Non-pigmented ciliary epithelial cell (primary cell): ENCODE measurements at regions not wholly inside any gene's neighbourhood (a gene's known extent, or its start where the extent isn't known, plus 50 kb on each side); places are given as distances from the start of the nearest gene placed in this dataset.

Source experiments
- DNase-seq: peaks from one replicate; pipeline ENCODE4 v3.0.0-alpha.2; 2010; ENCODE audit warnings: low read depth

DNA sequence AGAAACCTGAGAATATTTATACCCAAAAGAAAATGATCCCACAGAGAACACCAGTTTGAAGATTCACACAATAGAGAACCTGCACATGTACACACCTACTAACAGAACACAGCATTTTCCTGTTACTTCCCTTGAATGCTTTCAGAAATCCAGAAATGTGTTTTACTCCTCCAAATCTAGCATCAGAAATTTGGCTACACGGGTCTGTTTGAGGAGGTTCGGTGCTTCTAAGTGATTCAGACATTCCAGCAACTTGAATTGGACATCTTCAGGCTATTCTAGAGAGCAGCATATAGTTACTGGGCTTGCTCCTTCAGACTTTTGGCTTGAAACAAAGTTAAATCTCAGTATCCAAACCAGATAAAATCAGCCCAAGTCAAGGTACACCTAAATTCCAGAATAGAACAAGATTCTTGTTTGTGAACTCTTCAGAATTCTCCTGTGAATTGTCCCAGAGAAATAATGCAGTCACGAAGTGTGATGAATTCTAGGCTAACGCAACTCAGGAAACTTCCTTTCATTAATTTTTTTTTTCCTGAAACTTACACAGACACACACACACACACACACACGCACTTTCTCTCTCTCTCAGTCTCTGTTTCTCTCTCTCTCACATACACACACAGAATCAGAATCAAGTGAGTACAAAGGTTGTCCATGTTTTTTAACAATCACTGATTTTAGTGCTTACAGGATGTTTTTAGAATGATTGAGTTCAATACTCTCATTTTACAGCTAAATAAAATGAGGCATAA lies 278.4 kb upstream of the SNX7 start:
- no peak for DNase-seq

DNA sequence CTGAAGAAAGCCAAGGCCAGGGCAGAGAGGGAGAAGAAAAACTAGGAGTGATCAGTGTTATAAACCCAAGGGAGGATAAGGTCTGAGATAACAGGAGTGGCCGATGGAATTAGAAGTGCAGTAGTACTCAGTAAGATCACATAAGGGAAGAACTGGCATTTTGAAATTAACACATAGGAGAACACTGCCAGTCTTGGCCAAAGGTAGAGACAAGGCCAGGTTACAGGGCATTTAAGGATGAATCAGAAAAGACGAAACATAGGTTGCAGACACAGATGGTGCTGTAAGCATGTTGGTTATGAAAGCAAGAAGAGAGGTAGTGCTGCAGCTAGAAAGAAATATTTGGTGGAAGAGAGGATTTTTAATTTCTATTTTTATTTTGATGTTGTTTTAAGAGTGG lies 278.9 kb upstream of the SNX7 start:
- DNase-seq: no peak

- DNase-seq: no peak
Observed at GRCh38 chr1:98374098-98374497, 287.4 kb upstream of the SNX7 start.

- no peak for DNase-seq
Observed at GRCh38 chr1:98373056-98373455, 288.5 kb upstream of the SNX7 start.

DNA sequence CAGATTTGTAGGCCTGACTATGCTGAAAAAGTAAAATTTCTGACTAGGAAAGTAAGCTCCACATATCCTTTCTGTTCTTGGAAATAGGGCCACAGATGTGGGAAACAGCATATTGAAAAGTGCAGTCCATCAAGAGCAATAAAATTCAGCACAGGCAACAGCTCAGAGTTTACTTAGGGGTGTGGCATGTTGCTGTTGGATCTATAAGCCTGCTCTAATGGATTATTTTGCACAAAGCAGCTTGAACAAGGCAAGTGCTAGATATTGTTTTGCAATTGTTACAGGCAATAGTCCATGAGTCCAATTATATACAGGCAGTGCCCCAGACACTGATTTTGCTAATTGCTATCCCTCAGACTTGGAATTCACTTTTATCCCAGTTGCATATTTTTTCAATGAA lies 289.8 kb upstream of the SNX7 start:
- DNase-seq: no peak

GRCh38 chr1:98369463-98369862 lies 292.1 kb upstream of the SNX7 start:
- DNase-seq: no peak

DNA sequence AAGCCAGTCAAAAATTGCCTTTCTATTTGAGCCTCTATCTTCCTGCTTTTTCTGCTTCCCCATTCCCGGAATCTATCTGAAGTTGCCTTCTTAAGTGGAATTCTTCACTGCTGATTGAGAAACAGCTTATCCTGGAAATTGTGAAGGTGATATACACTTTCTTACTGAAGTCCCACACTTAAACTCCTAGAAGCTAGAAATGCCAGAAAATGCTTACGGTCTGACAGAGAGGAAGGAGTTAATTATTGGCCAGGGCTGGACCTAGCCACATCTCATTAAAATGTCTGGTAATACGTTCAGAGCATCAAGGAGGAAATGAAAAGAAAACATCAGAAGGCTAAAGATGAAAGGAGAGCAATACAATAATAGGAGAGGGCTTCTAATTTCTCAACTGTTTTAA lies 292.5 kb upstream of the SNX7 start:
- no peak for DNase-seq

- DNase-seq: no peak
Observed at GRCh38 chr1:98367426-98367825, 294.1 kb upstream of the SNX7 start.

DNA sequence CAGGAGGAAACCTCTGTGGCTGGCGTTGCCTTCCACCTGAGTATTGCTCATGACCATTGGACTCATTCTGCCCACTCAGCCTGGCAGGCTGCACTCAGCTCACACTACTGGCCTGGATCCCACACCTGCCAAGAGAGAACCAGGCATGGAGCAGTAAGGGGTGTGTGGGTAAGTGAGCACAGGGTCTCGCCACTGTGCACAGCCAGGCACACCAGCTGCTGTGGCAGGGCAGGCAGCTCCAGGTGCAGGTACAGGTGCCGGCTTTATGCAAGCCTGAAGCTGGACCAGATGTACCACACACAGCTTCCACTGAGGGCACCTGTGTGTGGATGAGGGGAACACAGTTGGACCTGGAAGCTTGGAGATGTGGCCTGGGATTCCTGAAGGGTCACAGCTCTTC lies 295.2 kb upstream of the SNX7 start:
- DNase-seq: no peak

GRCh38 chr1:98364544-98364943 lies 297.0 kb upstream of the SNX7 start:
- no peak for DNase-seq

GRCh38 chr1:98360864-98361263 lies 300.7 kb upstream of the SNX7 start:
- no peak for DNase-seq

DNA sequence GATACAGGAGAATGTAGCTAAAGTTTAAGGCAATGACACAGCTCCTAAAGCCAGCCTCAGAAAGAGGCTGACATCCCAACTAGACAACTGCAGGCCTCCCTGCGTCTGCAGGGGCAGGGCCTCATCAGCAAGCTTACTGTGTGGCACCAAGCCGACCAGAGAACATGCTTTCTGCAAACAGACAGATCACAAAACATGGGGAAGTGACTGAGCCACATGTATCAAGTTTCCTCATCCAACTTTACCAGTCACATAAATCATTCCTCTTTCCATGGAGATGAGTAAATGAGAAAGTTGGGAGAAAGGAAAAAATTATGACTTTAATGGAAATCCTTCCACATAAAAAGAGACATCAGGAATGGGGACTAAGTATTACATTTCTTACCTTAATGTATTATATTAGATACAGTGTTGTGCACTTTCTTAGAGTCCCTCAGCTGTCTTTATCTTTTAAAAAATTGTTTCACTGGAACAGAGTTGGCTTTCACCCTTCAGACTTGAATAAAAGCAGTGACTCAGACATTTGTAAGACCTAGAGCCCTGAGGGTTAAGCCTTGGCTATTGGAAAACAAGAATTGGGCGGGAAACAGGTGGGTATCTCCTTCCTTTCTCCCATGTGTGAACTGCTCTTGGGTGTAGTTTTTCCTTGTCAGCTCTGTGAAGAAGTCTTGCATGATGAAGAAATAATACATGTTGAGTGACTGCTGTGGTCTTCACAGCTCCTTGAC lies 305.7 kb upstream of the SNX7 start:
- no peak for DNase-seq

- no peak for DNase-seq
Observed at GRCh38 chr1:98352378-98352777, 309.1 kb upstream of the SNX7 start.

GRCh38 chr1:98351561-98351960 lies 310.0 kb upstream of the SNX7 start:
- no peak for DNase-seq

GRCh38 chr1:98345417-98345816 lies 316.1 kb upstream of the SNX7 start:
- no peak for DNase-seq

DNA sequence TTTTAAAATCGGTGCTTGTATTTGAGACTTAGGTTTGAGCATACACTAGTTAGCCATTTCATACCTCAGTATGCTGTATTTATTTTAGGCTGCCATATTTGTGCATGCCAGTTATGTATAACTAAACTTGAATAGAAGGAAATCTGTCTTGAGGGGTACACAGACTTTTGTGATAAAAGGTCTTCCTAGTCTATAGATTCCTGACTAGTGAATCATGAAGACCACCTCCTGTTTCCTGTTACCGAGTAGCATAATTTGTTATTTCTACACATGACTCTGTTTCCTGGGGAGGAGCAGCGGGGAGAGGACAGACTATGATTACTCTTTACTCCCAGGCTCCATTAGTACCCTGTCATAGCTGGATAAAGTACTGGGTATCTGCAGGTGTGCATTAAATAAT lies 316.8 kb upstream of the SNX7 start:
- DNase-seq: no peak

DNA sequence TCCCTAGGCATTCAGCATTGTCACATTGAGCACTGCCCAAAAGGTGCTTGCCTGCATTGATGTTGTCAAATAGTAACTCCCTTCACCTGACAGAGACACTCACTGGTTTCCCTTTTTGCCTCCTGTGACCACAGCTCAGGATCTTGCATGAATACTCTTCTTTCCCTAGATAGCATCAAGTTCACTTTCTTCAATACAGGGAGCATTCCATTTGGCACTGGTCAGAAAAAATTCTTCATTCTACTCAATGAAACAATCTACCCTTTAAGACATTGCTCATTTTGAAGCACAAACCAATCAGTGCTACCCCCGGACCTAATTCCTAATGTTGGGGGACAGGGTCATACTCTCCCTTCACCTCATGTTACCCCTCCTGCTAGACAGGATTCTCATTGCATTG lies 319.0 kb upstream of the SNX7 start:
- DNase-seq: no peak

- no peak for DNase-seq
Observed at GRCh38 chr1:98340511-98340910, 321.0 kb upstream of the SNX7 start.

- DNase-seq: no peak
Observed at GRCh38 chr1:98336472-98337083, 324.9 kb upstream of the SNX7 start.

DNA sequence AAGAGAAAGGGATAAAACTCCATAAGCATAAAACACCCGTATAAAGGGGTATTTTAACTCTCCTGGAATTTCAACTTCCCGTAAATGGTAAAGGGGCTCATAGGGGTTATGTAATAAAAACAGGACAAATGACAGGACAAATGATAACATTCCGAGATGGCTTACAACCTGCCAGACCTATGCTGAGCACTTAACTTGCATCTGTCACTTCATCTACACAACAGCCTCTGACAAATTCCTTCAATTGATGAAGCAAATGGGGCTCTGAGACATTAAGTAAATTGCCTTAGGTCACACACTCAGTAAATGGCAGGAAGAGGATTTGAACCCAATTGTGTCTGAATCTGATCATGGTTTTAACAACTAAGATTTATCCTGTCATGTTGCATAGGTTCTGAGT lies 327.6 kb upstream of the SNX7 start:
- no peak for DNase-seq

GRCh38 chr1:98333406-98333805 lies 328.1 kb upstream of the SNX7 start:
- DNase-seq: no peak

GRCh38 chr1:98331718-98332311 lies 329.7 kb upstream of the SNX7 start:
- DNase-seq: no peak

DNA sequence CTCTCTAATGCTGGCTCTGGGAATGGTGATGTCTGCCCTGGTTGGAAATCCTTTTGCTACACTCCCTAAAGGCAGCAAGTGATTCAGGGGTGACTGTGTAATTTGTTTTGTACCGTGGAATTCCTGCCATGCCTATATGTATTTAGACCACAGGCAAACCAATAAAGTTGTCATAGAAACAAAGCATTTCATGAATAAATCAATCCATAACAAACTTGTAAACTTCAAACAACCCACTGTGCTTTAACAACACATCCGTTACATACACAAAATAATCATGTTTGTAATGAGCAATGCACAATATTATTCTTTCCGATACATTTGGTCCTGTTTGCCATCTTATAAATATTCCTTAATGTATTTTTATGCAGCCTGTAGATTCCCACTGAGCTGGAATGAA lies 330.3 kb upstream of the SNX7 start:
- DNase-seq: no peak
